RWPE2 (cell line): ENCODE measurements at regions not wholly inside any gene's neighbourhood (a gene's known extent, or its start where the extent isn't known, plus 50 kb on each side); places are given as distances from the start of the nearest gene placed in this dataset.

Experiments
- ATAC-seq: fragments of 200-7000 bp; cut with Tn5 transposase; 3 replicates; pipeline ENCODE4 v1.9.1; 2021; ENCODE audit warnings: low read depth
- DNase-seq: peaks from one replicate; pipeline ENCODE4 v3.0.0-alpha.2; 2020; ENCODE audit warnings: low spot score
- H3K27ac ChIP-seq: fragments of 450-650 bp; 2 replicates; pipeline ENCODE4 v1.5.1; 2017; ENCODE audit warnings: mild to moderate bottlenecking; ENCODE audit not compliant: poor library complexity, severe bottlenecking
- H3K27me3 ChIP-seq: fragments of 250-450 bp; sonication (Bioruptor Pico); 2 replicates; pipeline ENCODE4 v1.5.1; 2021; ENCODE audit warnings: mild to moderate bottlenecking, moderate library complexity; ENCODE audit not compliant: insufficient read depth, poor library complexity, severe bottlenecking
- H3K36me3 ChIP-seq: fragments of 250-450 bp; sonication (Bioruptor Pico); 2 replicates; pipeline ENCODE4 v1.5.1; 2020; ENCODE audit warnings: low read depth, mild to moderate bottlenecking, moderate library complexity
- H3K4me1 ChIP-seq: fragments of 250-450 bp; sonication (Bioruptor Pico); 2 replicates; pipeline ENCODE4 v1.5.1; 2021; ENCODE audit warnings: mild to moderate bottlenecking, moderate library complexity; ENCODE audit not compliant: insufficient read depth, poor library complexity, severe bottlenecking
- H3K4me3 ChIP-seq: fragments of 250-450 bp; sonication (Bioruptor Pico); 2 replicates; pipeline ENCODE4 v1.5.1; 2021; ENCODE audit warnings: mild to moderate bottlenecking, moderate library complexity; ENCODE audit not compliant: severe bottlenecking
- H3K9me3 ChIP-seq: fragments of 250-450 bp; sonication (Bioruptor Pico); 2 replicates; pipeline ENCODE4 v1.5.1; 2021; ENCODE audit warnings: mild to moderate bottlenecking, moderate library complexity; ENCODE audit not compliant: severe bottlenecking
- CTCF ChIP-seq: fragments of 450-650 bp; IDR thresholded peaks from one replicate; pipeline ENCODE4 v1.5.1; 2017; ENCODE audit warnings: mild to moderate bottlenecking, moderate library complexity; ENCODE audit not compliant: poor library complexity, severe bottlenecking

GRCh38 chr6:74603322-74604076 lies 602.4 kb downstream of the COL12A1 start:
- Histone ChIP-seq H3K4me3 (no peak overlapping the region), H3K36me3 (no peaks in the 10 kb centered on the region), H3K4me1 (peaks cover 31% of the 10 kb centered on the region), H3K9me3 (no peaks in the 10 kb centered on the region), H3K27me3 (no peaks in the 10 kb centered on the region), H3K27ac (no peak overlapping the region)
- TF ChIP-seq CTCF = no peak
- DNase-seq (no peak), ATAC-seq (no peak)

GRCh38 chr6:74602206-74602605 lies 603.6 kb downstream of the COL12A1 start:
- H3K27me3 ChIP-seq = no peaks in the 10 kb centered on the region
- ATAC-seq (no peak), DNase-seq (no peak)
- no peaks in the 10 kb centered on the region for H3K36me3 ChIP-seq
- H3K9me3 ChIP-seq = no peaks in the 10 kb centered on the region
- TF ChIP-seq CTCF = no peak
- H3K4me3 ChIP-seq = no peak overlapping the region
- H3K4me1 ChIP-seq = peaks cover 30% of the 10 kb centered on the region
- H3K27ac ChIP-seq = no peak overlapping the region

GRCh38 chr6:74598462-74599393 lies 607.1 kb downstream of the COL12A1 start:
- no peak for DNase-seq
- H3K4me3 ChIP-seq = no peak overlapping the region
- H3K27me3 ChIP-seq = no peaks in the 10 kb centered on the region
- no peaks in the 10 kb centered on the region for H3K36me3 ChIP-seq
- H3K9me3 ChIP-seq = no peaks in the 10 kb centered on the region
- TF ChIP-seq CTCF = no peak
- peak; percentile 86 for ATAC-seq
- peaks cover 13% of the 10 kb centered on the region for H3K4me1 ChIP-seq
- peak overlapping the region; percentile 43 for H3K27ac ChIP-seq

DNA sequence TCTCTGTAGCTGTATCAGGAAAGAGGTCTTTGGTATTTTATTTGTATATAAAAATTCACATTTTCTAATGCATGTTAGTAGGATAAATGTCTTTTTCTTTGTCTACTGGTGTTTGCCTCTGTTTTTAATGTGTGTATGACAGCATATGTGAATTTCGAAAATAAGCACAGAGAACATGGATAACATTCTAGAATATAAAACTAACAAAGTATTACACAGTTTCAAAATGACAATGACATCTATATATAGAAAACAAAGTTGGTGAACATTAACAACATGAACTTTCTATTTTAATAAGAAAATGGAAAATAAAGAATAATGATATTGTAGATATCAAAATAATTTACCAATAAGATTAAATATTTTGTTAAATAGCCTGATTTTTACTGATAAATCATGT lies 608.0 kb downstream of the COL12A1 start:
- H3K4me3 ChIP-seq = no peak overlapping the region
- DNase-seq (no peak), ATAC-seq (no peak)
- TF ChIP-seq CTCF = no peak
- peak overlapping the region; percentile 43 for H3K27ac ChIP-seq
- peaks cover 13% of the 10 kb centered on the region for H3K4me1 ChIP-seq
- no peaks in the 10 kb centered on the region for H3K36me3 ChIP-seq
- H3K27me3 ChIP-seq = no peaks in the 10 kb centered on the region
- H3K9me3 ChIP-seq = no peaks in the 10 kb centered on the region

DNA sequence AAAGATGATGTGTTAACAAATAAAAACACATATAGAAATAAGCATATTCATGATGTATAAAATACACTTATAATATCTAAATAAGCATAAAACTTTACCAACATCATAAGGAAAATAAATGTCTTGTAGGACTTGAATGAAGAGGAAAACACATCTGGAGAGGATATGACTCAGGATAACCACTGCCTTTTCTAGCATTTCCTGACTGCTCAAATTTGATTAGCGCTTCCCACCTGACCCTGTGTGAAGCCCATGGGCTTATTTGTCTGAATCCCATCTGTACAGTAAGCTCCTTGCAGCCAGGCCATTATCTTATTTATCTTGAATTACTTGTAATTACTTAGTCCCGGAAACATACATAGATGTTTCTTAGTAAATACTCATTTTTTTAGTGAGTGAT lies 608.6 kb downstream of the COL12A1 start:
- no peak for DNase-seq
- Histone ChIP-seq H3K9me3 (no peaks in the 10 kb centered on the region), H3K4me3 (no peak overlapping the region)

More for the DNA sequence above, 608.6 kb downstream of the COL12A1 start:
- H3K27ac ChIP-seq = peak overlapping the region; percentile 43
- peak; percentile 48; the same call in 1 of the 3 replicates for ATAC-seq
- no peak for TF ChIP-seq CTCF
- no peaks in the 10 kb centered on the region for H3K36me3 ChIP-seq
- H3K27me3 ChIP-seq = no peaks in the 10 kb centered on the region
- H3K4me1 ChIP-seq = peaks cover 13% of the 10 kb centered on the region
